Heart left ventricle (tissue), 16 donors: ENCODE measurements at regions not wholly inside any gene's neighbourhood (a gene's known extent, or its start where the extent isn't known, plus 50 kb on each side); places are given as distances from the start of the nearest gene placed in this dataset.
"Not testable (repeated sequence)": the region's sequence is repeated elsewhere in the genome, so short reads cannot be mapped to it uniquely, and the experiment has no call there.

ENCODE experiments used
- ATAC-seq, 4 donors: fragments of 200-7000 bp; cut with Tn5 transposase; one replicate each; pipeline ENCODE4 v1.9.1; 2020 to 2022; ENCODE audit warnings: moderate library complexity in 4 of 4, mild to moderate bottlenecking in 3 of 4, moderate number of reproducible peaks in 1 of 4
- DNase-seq, 5 donors: peaks; one replicate each; pipeline ENCODE4 v3.0.0-alpha.2; 2020
- H3K27ac ChIP-seq, 12 donors: fragments of 200-600 bp; sonication (generic) in 4 of 12; one replicate each; pipeline versions ENCODE4 v1.5.0 to v1.8.0; 2016 to 2022; ENCODE audit warnings: mild to moderate bottlenecking in 2 of 12
- H3K27me3 ChIP-seq, 9 donors: fragments of 200-600 bp; sonication (generic) in 2 of 9; one replicate each; pipeline versions ENCODE4 v1.5.1 to v1.8.0; 2016 to 2022; ENCODE audit warnings: mild to moderate bottlenecking in 3 of 9
- H3K36me3 ChIP-seq, 9 donors: fragments of 200-600 bp; sonication (generic) in 2 of 9; one replicate each; pipeline versions ENCODE4 v1.5.0 to v1.8.0; 2018 to 2022; ENCODE audit warnings: mild to moderate bottlenecking in 2 of 9
- H3K4me1 ChIP-seq, 12 donors: fragments of 200-600 bp; sonication (generic) in 4 of 12; one replicate each; pipeline versions ENCODE4 v1.5.0 to v1.8.0; 2016 to 2022; ENCODE audit warnings: mild to moderate bottlenecking in 3 of 12
- H3K4me3 ChIP-seq, 12 donors: fragments of 200-600 bp; sonication (generic) in 4 of 12; one replicate each; pipeline versions ENCODE4 v1.5.0 to v1.8.0; 2017 to 2022; ENCODE audit warnings: mild to moderate bottlenecking in 9 of 12, moderate library complexity in 4 of 12
- H3K9me3 ChIP-seq, 12 donors: fragments of 200-600 bp; sonication (generic) in 4 of 12; one replicate each; pipeline versions ENCODE4 v1.5.0 to v1.8.0; 2016 to 2022; ENCODE audit warnings: mild to moderate bottlenecking in 1 of 12
- WGBS, 4 donors: extraction: QIAGEN DNeasy Blood & Tissue Kit in 2 of 4; methylation state at CpG; one replicate each; pipeline versions ENCODE4 v1.1.5 to v1.1.7; 2013 to 2018; 5-methylcytosine and 5-hydroxymethylcytosine counted together
- intact Hi-C, 10 donors: fragments of 100-400 bp; cut with DNase I; formaldehyde crosslinking; loops; one replicate each; pipeline versions ENCODE4 v1.11.1 to v1.14.2; 2022
- donor health status: ischemic (EF 13 %, LVEDD 7.1; RV severe dilation, severe dysfunction).
- donor health status: healthy with polysubstance abuse.
- donor health status: DM: no; HTN: yes; CAD: no.
- donor health status: DM: no; HTN: no; CAD: no.
- donor health status: ischemic (EF 25% LVEDD 6.9; RV normal size, moderate dysfunction).
- donor health status: ischemic (EF 25% LVEDD 5.7; RV mildly dilated, moderate dysfunction).
- donor health status: healthy.
- donor health status: DM: yes; HTN: yes; CAD: no.
- donor health status: ischemic (EF 35%, LVEDD 5.7; RV mildly dilated, moderate dysfunction).
- donor health status: nonischemic (EF 11% LVEDD 7.7; RV severe dilation, severe dysfunction).
- donor health status: DM: yes; HTN: yes; CAD: no.
- donor health status: PGD.
- donor health status: ischemic (EF 29% LVEDD 5.4; RV normal size, mild dysfunction).
- donor health status: nonischemic (EF 23%, LVEDD 6.1; RV moderate dilation, normal function).

- H3K4me1 ChIP-seq, ATAC-seq, intact Hi-C loops, H3K9me3 ChIP-seq, DNase-seq, H3K27me3 ChIP-seq, H3K27ac ChIP-seq, H3K4me3 ChIP-seq, H3K36me3 ChIP-seq: not testable (repeated sequence)
- no CpG with 5 or more reads among the region's 2 CpGs for WGBS, 4 donors
Measured at GRCh38 chr1:206256935-206257334, 53.6 kb downstream of the SRGAP2 start.

GRCh38 chr1:206261473-206261872 lies 58.1 kb downstream of the SRGAP2 start:
- intact Hi-C loops, H3K4me1 ChIP-seq, H3K4me3 ChIP-seq, ATAC-seq, H3K36me3 ChIP-seq, DNase-seq, H3K27me3 ChIP-seq, H3K9me3 ChIP-seq, H3K27ac ChIP-seq: not testable (repeated sequence)
- 83 to 91% (median 88%) methylated on average over 3 to 5 of the region's 5 CpGs for WGBS, 4 donors

- intact Hi-C loops, H3K27me3 ChIP-seq, H3K4me1 ChIP-seq, H3K4me3 ChIP-seq, DNase-seq, H3K9me3 ChIP-seq, H3K36me3 ChIP-seq, H3K27ac ChIP-seq: not testable (repeated sequence)
- WGBS, 4 donors, result 80 to 100% methylated on average over 1 of the region's 2 CpGs; no CpG with 5 or more reads in 2 of the 4 donors
- peak in 2 of 4 donors; percentile 16 to 47 for ATAC-seq
Measured at GRCh38 chr1:206262424-206262823, 59.1 kb downstream of the SRGAP2 start.

GRCh38 chr1:206264916-206265315 lies 61.6 kb downstream of the SRGAP2 start:
- DNase-seq, H3K9me3 ChIP-seq, H3K27ac ChIP-seq, ATAC-seq, H3K4me3 ChIP-seq, H3K27me3 ChIP-seq, H3K4me1 ChIP-seq, intact Hi-C loops, H3K36me3 ChIP-seq: not testable (repeated sequence)
- WGBS, 4 donors, result no CpG with 5 or more reads among the region's 2 CpGs

- DNase-seq, H3K36me3 ChIP-seq, H3K9me3 ChIP-seq, H3K4me1 ChIP-seq, H3K27ac ChIP-seq, intact Hi-C loops, ATAC-seq, H3K27me3 ChIP-seq, H3K4me3 ChIP-seq: not testable (repeated sequence)
- WGBS, 4 donors, result no CpG with 5 or more reads among the region's 4 CpGs
Measured at GRCh38 chr1:206271153-206271552, 67.8 kb downstream of the SRGAP2 start.

- H3K27me3 ChIP-seq, DNase-seq, H3K36me3 ChIP-seq, H3K4me1 ChIP-seq, H3K27ac ChIP-seq, H3K4me3 ChIP-seq, H3K9me3 ChIP-seq, ATAC-seq, intact Hi-C loops: not testable (repeated sequence)
- 57 to 80% (median 75%) methylated on average over 1 of the region's 1 CpG for WGBS, 4 donors
Measured at GRCh38 chr1:206273104-206273503, 69.8 kb downstream of the SRGAP2 start.

- ATAC-seq, intact Hi-C loops: not testable (repeated sequence)
Measured at GRCh38 chr1:206276143-206276542, 72.8 kb downstream of the SRGAP2 start.

GRCh38 chr1:206278683-206279082 lies 75.3 kb downstream of the SRGAP2 start:
- H3K4me1 ChIP-seq, H3K36me3 ChIP-seq, H3K9me3 ChIP-seq, intact Hi-C loops, H3K27me3 ChIP-seq, H3K27ac ChIP-seq, H3K4me3 ChIP-seq: not testable (repeated sequence)
- ATAC-seq, result peak in 1 of 4 donors; percentile 61
- peak in 1 of 5 donors; percentile 11 for DNase-seq
- 65 to 72% (median 67%) methylated on average over 3 of the region's 4 CpGs for WGBS, 4 donors

More at GRCh38 chr1:206276143-206276542, 72.8 kb downstream of the SRGAP2 start:
- not testable (repeated sequence) for H3K4me3 ChIP-seq, H3K36me3 ChIP-seq, H3K9me3 ChIP-seq, H3K27ac ChIP-seq, DNase-seq, H3K4me1 ChIP-seq, H3K27me3 ChIP-seq
- 31 to 55% methylated on average over 1 of the region's 2 CpGs; no CpG with 5 or more reads in 2 of the 4 donors for WGBS, 4 donors

- DNase-seq, H3K4me3 ChIP-seq, H3K4me1 ChIP-seq, intact Hi-C loops, H3K9me3 ChIP-seq, H3K36me3 ChIP-seq, H3K27me3 ChIP-seq, H3K27ac ChIP-seq: not testable (repeated sequence)
- WGBS, 4 donors, result 46 to 56% (median 50%) methylated on average over 1 to 2 of the region's 3 CpGs; no CpG with 5 or more reads in 1 of the 4 donors
- ATAC-seq, result peak; percentile 67 to 78 (median 74)
Measured at GRCh38 chr1:206280683-206281082, 77.3 kb downstream of the SRGAP2 start.

- DNase-seq, H3K4me3 ChIP-seq, H3K27me3 ChIP-seq, H3K4me1 ChIP-seq, H3K36me3 ChIP-seq, intact Hi-C loops, H3K9me3 ChIP-seq, H3K27ac ChIP-seq: not testable (repeated sequence)
- peak in 3 of 4 donors; percentile 35 to 81 (median 47) for ATAC-seq
- no CpG with 5 or more reads among the region's 2 CpGs for WGBS, 4 donors
Measured at GRCh38 chr1:206281912-206282654, 78.7 kb downstream of the SRGAP2 start.

GRCh38 chr1:206285024-206285960 lies 82.0 kb downstream of the SRGAP2 start:
- intact Hi-C loops, H3K9me3 ChIP-seq, H3K27me3 ChIP-seq, H3K27ac ChIP-seq, DNase-seq, H3K36me3 ChIP-seq, H3K4me1 ChIP-seq, H3K4me3 ChIP-seq, ATAC-seq: not testable (repeated sequence)
- WGBS, 4 donors, result 92 to 100% (median 99%) methylated on average over 3 to 7 of the region's 10 CpGs
